T47D (cell line): ENCODE measurements at regions not wholly inside any gene's neighbourhood (a gene's known extent, or its start where the extent isn't known, plus 50 kb on each side); places are given as distances from the start of the nearest gene placed in this dataset.

Experiments used
- DNase-seq, 2 experiments: peaks; one replicate each; pipeline versions ENCODE4 v3.0.0 to v3.0.0-alpha.2; 2011 to 2012; ENCODE audit warnings: low read depth in 1 of 2, low spot score in 1 of 2
- JUND ChIP-seq: IDR thresholded peaks from 2 replicates; pipeline ENCODE4 v1.6.1; 2012; ENCODE audit warnings: low read depth
- in situ Hi-C: cut with HindIII; loops from 2 replicates; pipeline ENCODE4 v1.10.0; 2016; ENCODE audit warnings: low sequenced_read_pairs, low pct_unique_long_range_greater_than_20kb

- DNase-seq, result no peak
- in situ Hi-C loops, result no loop called here
- no peak for TF ChIP-seq JUND
Observed at GRCh38 chr1:99173900-99174299, 90.4 kb upstream of the PLPPR4 start.

GRCh38 chr1:99176753-99177152 lies 87.5 kb upstream of the PLPPR4 start:
- no peak for TF ChIP-seq JUND
- in situ Hi-C loops, result no loop called here
- no peak for DNase-seq

GRCh38 chr1:99177465-99177864 lies 86.8 kb upstream of the PLPPR4 start:
- no peak for TF ChIP-seq JUND
- DNase-seq, result no peak
- in situ Hi-C loops, result no loop called here

GRCh38 chr1:99180343-99180808 lies 83.9 kb upstream of the PLPPR4 start:
- peak; percentile 9 to 80 for DNase-seq
- in situ Hi-C loops, result no loop called here
- no peak for TF ChIP-seq JUND

- no peak for TF ChIP-seq JUND
- in situ Hi-C loops, result no loop called here
- no peak for DNase-seq
Observed at GRCh38 chr1:99180915-99181314, 83.4 kb upstream of the PLPPR4 start.

- in situ Hi-C loops, result no loop called here
- no peak for TF ChIP-seq JUND
- DNase-seq, result no peak
Observed at GRCh38 chr1:99181892-99182291, 82.4 kb upstream of the PLPPR4 start.

GRCh38 chr1:99185196-99185595 lies 79.1 kb upstream of the PLPPR4 start:
- in situ Hi-C loops, result no loop called here
- DNase-seq, result no peak
- no peak for TF ChIP-seq JUND

- no peak for TF ChIP-seq JUND
- in situ Hi-C loops, result no loop called here
Observed at GRCh38 chr1:99193431-99193830, 70.9 kb upstream of the PLPPR4 start.

GRCh38 chr1:99198393-99198792 lies 65.9 kb upstream of the PLPPR4 start:
- in situ Hi-C loops, result no loop called here
- no peak for DNase-seq
- TF ChIP-seq JUND, result no peak

More at GRCh38 chr1:99193431-99193830, 70.9 kb upstream of the PLPPR4 start:
- no peak for DNase-seq

GRCh38 chr1:99207216-99207615 lies 57.1 kb upstream of the PLPPR4 start:
- in situ Hi-C loops, result no loop called here
- no peak for TF ChIP-seq JUND

More at GRCh38 chr1:99207216-99207615, 57.1 kb upstream of the PLPPR4 start:
- no peak for DNase-seq
